K562 (cell line): ENCODE measurements at regions not wholly inside any gene's neighbourhood (a gene's known extent, or its start where the extent isn't known, plus 50 kb on each side); places are given as distances from the start of the nearest gene placed in this dataset.
A peak's percentile ranks its signal among the peaks of the same experiment; 100 is the strongest.

ENCODE experiments used
- ATAC-seq: fragments of 200-7000 bp; cut with Tn5 transposase; 3 replicates; pipeline ENCODE4 v1.9.1; 2020; ENCODE audit warnings: moderate library complexity
- BruUV-seq: library from RNA; stranded (reverse); fragments of 400-500 nt; replicated peaks from 2 replicates; lab custom pipeline; 2021; lab: Mats Ljungman, UMichigan
- CTCF ChIA-PET: fragments of 300-600 bp; formaldehyde crosslinking; extraction: SDS; loops from one replicate; lab custom pipeline; 2021; ENCODE audit warnings: low intra/inter-chr PET ratio; lab: Yijun Ruan, JAX
- POLR2A ChIA-PET: fragments of 300-600, 350-650 bp; sonication (Branson Sonifier 250); formaldehyde crosslinking; extraction: SDS; loops from one replicate; lab custom pipeline; 2021; ENCODE audit warnings: antibody characterized with exemption, inconsistent platforms; lab: Yijun Ruan, JAX
- DNase-seq, 4 experiments: peaks; one replicate each; pipeline versions ENCODE4 v3.0.0 to v3.0.0-alpha.2; 2011 to 2018; ENCODE audit warnings: low spot score in 3 of 4, mixed read lengths in 3 of 4; ENCODE audit errors: extremely low read depth in 1 of 4
- FAIRE-seq: peaks from 2 replicates; lab custom pipeline; 2011; peaks lifted over from hg19 to GRCh38; lab: Jason Lieb, UNC
- H2AFZ ChIP-seq: 2 replicates; pipeline ENCODE4 v1.6.0; 2011; ENCODE audit warnings: low read depth, low read length, control low read depth, inconsistent platforms
- H3K27ac ChIP-seq: fragments of 200-600 bp; 3 replicates; pipeline ENCODE4 v1.8.0; 2011; ENCODE audit warnings: low read depth, mild to moderate bottlenecking, control low read depth, inconsistent platforms, low read length, moderate library complexity, mixed read lengths; ENCODE audit errors: extremely low read depth
- H3K27me3 ChIP-seq, 2 experiments: fragments of 300-600 bp in 1 of 2; 2 replicates in 1 of 2; 3 replicates in 1 of 2; pipeline versions ENCODE4 v1.6.0 to v1.8.0; 2011; ENCODE audit warnings: inconsistent platforms in 2 of 2, low read length in 2 of 2, mild to moderate bottlenecking in 1 of 2, mixed read lengths in 1 of 2, moderate library complexity in 1 of 2; ENCODE audit not compliant: control insufficient read depth in 2 of 2, insufficient read depth in 2 of 2
- H3K36me3 ChIP-seq: fragments of 300-600 bp; 3 replicates; pipeline ENCODE4 v1.8.0; 2011; ENCODE audit warnings: mild to moderate bottlenecking, low read length, inconsistent platforms; ENCODE audit not compliant: control insufficient read depth, insufficient read depth
- H3K4me1 ChIP-seq, 2 experiments: fragments of 200-600 bp in 1 of 2; replicated peaks in 1 of 2; 2 replicates in 1 of 2; 3 replicates in 1 of 2; pipeline versions ENCODE4 v1.5.1 to v1.8.0; 2011; ENCODE audit warnings: inconsistent platforms in 2 of 2, low read length in 2 of 2, mild to moderate bottlenecking in 1 of 2, mixed read lengths in 1 of 2, moderate library complexity in 1 of 2; ENCODE audit not compliant: control insufficient read depth in 2 of 2, insufficient read depth in 2 of 2
- H3K4me2 ChIP-seq: 2 replicates; pipeline ENCODE4 v1.6.1; 2011; ENCODE audit warnings: low read length, control low read depth, inconsistent platforms, mixed read lengths; ENCODE audit not compliant: insufficient read depth
- H3K4me3 ChIP-seq: fragments of 200-600 bp; sonication (generic), shearing (Covaris generic); 2 replicates; pipeline ENCODE4 v1.5.1; 2016; ENCODE audit warnings: control low read depth, inconsistent platforms
- H3K79me2 ChIP-seq: fragments of 200-600 bp; 3 replicates; pipeline ENCODE4 v1.8.0; 2011; ENCODE audit warnings: low read length, inconsistent platforms; ENCODE audit not compliant: control insufficient read depth, insufficient read depth
- H3K9ac ChIP-seq, 2 experiments: 2 replicates each; pipeline versions ENCODE4 v1.6.0 to v1.6.1; 2011; ENCODE audit warnings: low read depth in 2 of 2, low read length in 2 of 2, control low read depth in 1 of 2, inconsistent platforms in 1 of 2, mild to moderate bottlenecking in 1 of 2, mixed read lengths in 1 of 2; ENCODE audit not compliant: insufficient read depth in 1 of 2
- H3K9me1 ChIP-seq: one replicate; pipeline ENCODE4 v1.6.0; 2011; ENCODE audit warnings: inconsistent platforms, mild to moderate bottlenecking, low read length, moderate library complexity; ENCODE audit not compliant: control insufficient read depth, insufficient read depth
- H3K9me3 ChIP-seq: replicated peaks from 2 replicates; pipeline ENCODE4 v1.5.1; 2011; ENCODE audit warnings: low read depth, low read length, inconsistent platforms; ENCODE audit not compliant: control insufficient read depth, insufficient read depth
- H4K20me1 ChIP-seq: replicated peaks from 2 replicates; pipeline ENCODE4 v1.6.1; 2011; ENCODE audit warnings: low read length, inconsistent platforms, mixed read lengths; ENCODE audit not compliant: control insufficient read depth, insufficient read depth
- CEBPB ChIP-seq: fragments of 450-650 bp; IDR thresholded peaks from 2 replicates; pipeline ENCODE4 v1.6.1; 2016; ENCODE audit warnings: missing genetic modification characterization, missing compliant biosample characterization
- CEBPG ChIP-seq, 3 experiments: fragments of 200-800 bp in 1 of 3; sonication (Bioruptor generic) in 1 of 3; sonication (generic) in 1 of 3; formaldehyde crosslinking in 1 of 3; IDR thresholded peaks in 2 of 3; conservative IDR thresholded peaks in 1 of 3; 2 replicates each; pipeline versions ENCODE4 v1.6.1 to v1.8.0; 2016 to 2022; ENCODE audit warnings: missing compliant biosample characterization in 2 of 3, missing genetic modification characterization in 2 of 3, mild to moderate bottlenecking in 1 of 3, missing genetic modification reagents in 1 of 3
- MLX ChIP-seq, 2 experiments: fragments of 450-650 bp in 1 of 2; sonication (generic) in 1 of 2; formaldehyde crosslinking; conservative IDR thresholded peaks; 2 replicates each; pipeline versions ENCODE4 v1.4.0 to v1.8.1; 2020 to 2022; ENCODE audit warnings: mild to moderate bottlenecking in 1 of 2, missing genetic modification reagents in 1 of 2
- WGBS: fragments of 100-300 bp; shearing (Covaris generic); methylation state at CpG from one replicate; pipeline ENCODE4 v1.1.6; 2016; ENCODE audit warnings: low coverage, mixed read lengths; ENCODE audit not compliant: insufficient coverage; ENCODE audit errors: missing lambda C conversion rate; 5-methylcytosine and 5-hydroxymethylcytosine counted together
- in situ Hi-C: fragments of 300-500 bp; cut with MboI; formaldehyde crosslinking; loops from 4 replicates; pipeline ENCODE4 v1.15.0; 2018; ENCODE audit warnings: inconsistent platforms, mixed read lengths
- intact Hi-C: fragments of 100-400 bp; cut with micrococcal nuclease; formaldehyde crosslinking; loops from 2 replicates; pipeline ENCODE4 v1.14.2; 2022

GRCh38 chr14:50039734-50040400, 76.5 kb downstream of the VCPKMT start:
- TF ChIP-seq CEBPB (tag) (peak; percentile 70), CEBPG (CRISPR knock-in tag; IDR thresholded peaks at IDR 0.05) (peak; percentile 36; the same call in 1 of the 2 replicates), CEBPG (tag; conservative IDR thresholded peaks at IDR 0.05 in 1 of 2, IDR thresholded peaks at IDR 0.05 in 1 of 2) (peak; percentile 18 to 59; a peak in 2 of 4 replicates), MLX (CRISPR knock-in tag; conservative IDR thresholded peaks at IDR 0.05) (no peak)
- Histone ChIP-seq H3K36me3 (no peaks in the 10 kb centered on the region), H3K9me3 (0 out of 2 replicates have a peak, but pooled peaks cover 2% of the 10 kb centered on the region), H3K9ac (no peak overlapping the region; a peak in 1 of 4 replicates), H3K27me3 (no peaks in the 10 kb centered on the region), H3K4me3 (no peak overlapping the region), H3K4me1 (peaks cover 9 to 36% of the 10 kb centered on the region in 2 experiments), H2AFZ (peak overlapping the region; percentile 57; the same call in 1 of the 2 replicates), H4K20me1 (no peaks in the 10 kb centered on the region), H3K9me1 (no peaks in the 10 kb centered on the region), H3K4me2 (no peak overlapping the region), H3K27ac (no peak overlapping the region; the same call in 2 of the 3 replicates), H3K79me2 (no peaks in the 10 kb centered on the region)
- FAIRE-seq = no peak
- DNase-seq = no peak
- CTCF ChIA-PET = no interaction called here
- intact Hi-C loops (loop anchor here (2.0 kb wide), 1 partner anchor 63 kb away; no protein-coding TSS in a partner anchor), in situ Hi-C loops (no loop called here)
- POLR2A ChIA-PET = no interaction called here
- ATAC-seq = no peak; the same call in 2 of the 3 replicates
- BruUV-seq = no TSS peak
- 61% methylated on average over 5 of the region's 9 CpGs for WGBS
